Renal cortex interstitium (tissue), 11 donors: ENCODE measurements at regions not wholly inside any gene's neighbourhood (a gene's known extent, or its start where the extent isn't known, plus 50 kb on each side); places are given as distances from the start of the nearest gene placed in this dataset.

Source experiments
- DNase-seq, 11 donors: peaks; one replicate each; pipeline ENCODE4 v3.0.0-alpha.2; 2013; ENCODE audit warnings: low read depth in 9 of 11, low spot score in 4 of 11; ENCODE audit errors: extremely low read depth in 1 of 11

DNA sequence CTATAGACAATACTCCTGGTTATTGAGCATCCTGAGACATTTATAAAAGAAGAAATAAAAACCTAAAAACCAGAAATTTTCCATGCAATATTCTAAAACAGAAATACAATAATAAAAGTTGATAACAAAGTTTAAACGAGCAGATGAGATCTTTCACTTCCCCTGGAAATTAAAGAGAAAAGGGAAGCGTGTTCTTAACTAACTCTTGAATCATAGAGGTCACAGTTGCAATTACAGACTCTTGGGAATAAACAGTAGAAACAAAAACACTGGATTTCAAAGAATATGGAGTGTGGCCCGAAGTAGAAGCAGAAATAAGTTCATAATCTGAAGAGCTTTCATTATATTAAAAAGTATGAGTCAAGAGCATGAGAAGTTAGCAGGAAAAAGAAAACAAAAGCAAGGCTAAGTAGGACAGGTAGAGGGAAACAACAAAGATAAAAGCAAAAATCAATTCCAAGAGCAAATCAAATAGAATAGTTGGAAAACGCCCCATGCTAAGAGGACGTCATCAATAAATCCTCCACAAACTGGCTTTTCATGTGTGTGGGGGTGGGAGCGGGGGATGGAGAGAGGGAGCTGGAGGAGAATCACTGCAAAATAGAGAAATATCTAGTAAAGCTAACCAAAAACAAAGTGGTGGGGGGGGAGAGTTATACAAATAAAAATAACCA, 55.2 kb upstream of the C10orf71 start:
- no peak for DNase-seq

- DNase-seq: no peak
Measured at GRCh38 chr10:49243139-49243538, 54.9 kb upstream of the TMEM273 start.

DNA sequence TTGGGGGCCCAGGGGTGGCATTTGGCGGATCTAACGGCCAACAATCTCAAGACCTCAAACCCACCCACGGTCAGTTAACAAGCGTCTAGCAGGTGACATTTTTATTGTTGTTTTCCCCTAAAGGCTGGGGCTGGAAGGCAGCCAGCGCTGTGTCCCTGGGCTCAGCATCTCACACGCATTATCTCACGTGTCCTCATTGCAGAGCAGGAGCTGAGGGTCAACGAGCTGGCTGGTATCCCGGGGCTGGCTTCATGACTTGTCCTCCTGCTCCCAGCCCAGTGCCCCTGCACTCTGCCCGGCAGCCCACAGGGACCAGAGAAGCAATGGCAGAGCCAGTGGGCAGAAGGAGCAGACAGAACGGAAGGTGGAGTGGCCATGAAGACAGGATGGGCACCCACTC, 54.4 kb upstream of the TMEM273 start:
- peak in 3 of 11 donors; percentile 1 to 18 (median 13) for DNase-seq

DNA sequence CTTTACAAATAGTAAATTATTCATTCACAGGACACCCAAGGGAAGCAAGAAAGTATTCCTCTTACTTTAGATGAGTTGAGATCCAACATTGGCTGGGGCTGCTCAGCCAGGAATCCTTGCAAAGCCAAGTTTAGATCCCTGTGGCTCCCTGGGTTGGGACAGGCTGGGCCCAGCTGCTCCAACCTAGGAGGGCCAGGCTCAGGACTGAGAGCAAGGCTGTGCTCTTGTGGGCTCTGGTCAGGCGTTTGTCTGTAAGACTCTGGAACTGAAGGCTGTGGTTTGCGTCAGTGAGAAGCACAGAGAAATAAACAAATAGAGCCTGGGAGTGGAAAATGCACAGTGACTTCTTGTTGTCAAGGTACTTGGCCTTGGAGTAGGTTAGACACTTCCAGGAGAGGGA, 53.2 kb upstream of the TMEM273 start:
- no peak for DNase-seq

DNA sequence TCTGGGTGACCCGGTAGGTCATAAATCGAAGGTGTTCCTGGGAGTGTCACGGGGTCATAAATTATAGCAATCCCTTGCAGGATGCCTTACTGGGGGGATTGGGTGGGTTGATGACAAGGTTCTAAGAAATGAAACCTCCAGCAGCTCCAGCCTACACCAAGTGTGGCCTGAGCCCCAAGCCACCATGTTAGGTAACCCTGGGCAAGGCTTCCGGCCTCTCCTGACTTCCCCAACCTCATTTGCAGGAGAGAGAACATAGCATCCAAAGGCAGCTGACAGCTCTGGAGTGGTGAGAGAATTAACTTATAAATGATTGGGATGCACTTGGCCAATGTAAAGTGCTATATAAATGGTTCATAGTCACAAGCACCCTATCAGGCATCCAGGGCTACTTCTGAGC, 52.8 kb upstream of the TMEM273 start:
- no peak for DNase-seq
